PFSK-1 (cell line): ENCODE measurements at regions not wholly inside any gene's neighbourhood (a gene's known extent, or its start where the extent isn't known, plus 50 kb on each side); places are given as distances from the start of the nearest gene placed in this dataset.

Experiments used
- FOXP2 ChIP-seq: optimal IDR thresholded peaks from 2 replicates; pipeline ENCODE3; 2011; ENCODE audit warnings: borderline replicate concordance, control low read depth, inconsistent platforms; ENCODE audit not compliant: insufficient read depth; ENCODE audit errors: extremely low read length, extremely low read depth
- POLR2AphosphoS5 ChIP-seq: IDR thresholded peaks from 2 replicates; pipeline ENCODE4 v1.6.1; 2012; ENCODE audit warnings: low read depth, mild to moderate bottlenecking, control low read depth, low read length, moderate library complexity
- REST ChIP-seq, 2 experiments: IDR thresholded peaks; 2 replicates each; pipeline versions ENCODE4 v1.6.1 to v1.8.0; 2011 to 2012; ENCODE audit warnings: low read depth in 2 of 2, low read length in 2 of 2, control low read depth in 1 of 2, inconsistent platforms in 1 of 2, mild to moderate bottlenecking in 1 of 2, moderate library complexity in 1 of 2; ENCODE audit not compliant: insufficient read depth in 1 of 2
- SIN3A ChIP-seq: IDR thresholded peaks from 2 replicates; pipeline ENCODE4 v1.6.1; 2012; ENCODE audit warnings: mild to moderate bottlenecking, low read length, moderate library complexity, borderline replicate concordance; ENCODE audit not compliant: insufficient read depth
- TAF1 ChIP-seq: IDR thresholded peaks from 2 replicates; pipeline ENCODE4 v1.6.1; 2012; ENCODE audit warnings: low read length, control low read depth, borderline replicate concordance; ENCODE audit not compliant: insufficient read depth

- TF ChIP-seq REST (IDR thresholded peaks at IDR 0.05; ENCODE audit: insufficient read depth in 1 of 2, low read depth in 2 of 2, low read length in 2 of 2): no peak
Measured at GRCh38 chr6:19736066-19736465, 101.1 kb upstream of the ID4 start.

GRCh38 chr6:19738010-19738409, 99.2 kb upstream of the ID4 start:
- TF ChIP-seq POLR2AphosphoS5 (no peak), SIN3A (no peak), REST (IDR thresholded peaks at IDR 0.05; ENCODE audit: insufficient read depth in 1 of 2, low read depth in 2 of 2, low read length in 2 of 2) (no peak), TAF1 (no peak), FOXP2 (no peak)

GRCh38 chr6:19749722-19750121, 87.4 kb upstream of the ID4 start:
- no peak for TF ChIP-seq TAF1
- no peak for TF ChIP-seq REST (IDR thresholded peaks at IDR 0.05; ENCODE audit: insufficient read depth in 1 of 2, low read depth in 2 of 2, low read length in 2 of 2)
- TF ChIP-seq POLR2AphosphoS5: no peak
- no peak for TF ChIP-seq FOXP2
- TF ChIP-seq SIN3A: no peak

DNA sequence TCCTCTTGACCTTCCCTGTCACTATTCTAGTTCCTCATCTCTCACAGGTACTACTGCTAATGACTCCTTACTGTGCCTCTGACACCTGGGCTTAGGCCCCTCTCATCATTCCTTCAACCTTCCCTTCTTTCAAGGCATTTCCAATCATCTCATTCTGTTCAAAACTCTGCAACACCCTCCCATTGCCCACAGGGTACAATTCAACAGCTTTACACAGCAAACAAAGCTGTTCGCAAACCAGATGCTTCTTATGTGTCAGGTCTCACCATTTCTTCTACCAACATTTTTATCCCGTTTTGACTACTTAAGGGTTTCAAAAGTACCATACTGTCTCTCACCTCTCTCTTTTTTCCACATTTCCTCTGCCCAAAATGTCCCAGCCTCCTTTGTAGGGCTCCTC, 84.4 kb upstream of the ID4 start:
- no peak for TF ChIP-seq POLR2AphosphoS5
- TF ChIP-seq FOXP2: no peak
- TF ChIP-seq REST (IDR thresholded peaks at IDR 0.05; ENCODE audit: insufficient read depth in 1 of 2, low read depth in 2 of 2, low read length in 2 of 2): no peak
- TF ChIP-seq SIN3A: no peak
- TF ChIP-seq TAF1: no peak

DNA sequence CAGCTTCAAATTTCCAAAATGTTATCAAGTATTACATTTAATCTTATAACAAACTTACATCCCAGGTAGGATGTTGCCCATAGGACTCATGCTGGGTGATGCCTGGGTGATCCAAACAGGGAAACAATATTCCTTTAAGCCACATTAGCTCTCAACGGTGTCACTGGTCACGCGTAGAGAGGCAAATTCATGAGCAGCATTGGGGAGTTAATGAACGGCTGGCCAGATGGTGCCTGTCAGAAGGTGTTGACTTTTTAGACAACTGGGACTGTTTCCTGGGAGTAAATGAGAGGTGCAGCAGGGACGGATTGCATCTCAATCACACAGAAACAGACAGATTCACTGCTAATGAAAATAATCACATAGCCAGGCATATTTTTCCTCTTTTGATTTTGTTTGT, 83.3 kb upstream of the ID4 start:
- TF ChIP-seq SIN3A (no peak), FOXP2 (no peak), TAF1 (no peak), POLR2AphosphoS5 (no peak), REST (IDR thresholded peaks at IDR 0.05; ENCODE audit: insufficient read depth in 1 of 2, low read depth in 2 of 2, low read length in 2 of 2) (no peak)
